NCI-H1694 (cell line): ENCODE measurements at regions not wholly inside any gene's neighbourhood (a gene's known extent, or its start where the extent isn't known, plus 50 kb on each side); places are given as distances from the start of the nearest gene placed in this dataset.

ENCODE experiments used
- DNase-seq: peaks from one replicate; lab custom pipeline; 2025; lab: John Stamatoyannopoulos, UW

- DNase-seq: no peak
Observed at GRCh38 chr1:87720561-87720960, 391.9 kb downstream of the LMO4 start.

- DNase-seq: no peak
Observed at GRCh38 chr1:87723193-87723592, 394.5 kb downstream of the LMO4 start.

GRCh38 chr1:87728169-87728568, 399.5 kb downstream of the LMO4 start:
- DNase-seq: no peak

DNA sequence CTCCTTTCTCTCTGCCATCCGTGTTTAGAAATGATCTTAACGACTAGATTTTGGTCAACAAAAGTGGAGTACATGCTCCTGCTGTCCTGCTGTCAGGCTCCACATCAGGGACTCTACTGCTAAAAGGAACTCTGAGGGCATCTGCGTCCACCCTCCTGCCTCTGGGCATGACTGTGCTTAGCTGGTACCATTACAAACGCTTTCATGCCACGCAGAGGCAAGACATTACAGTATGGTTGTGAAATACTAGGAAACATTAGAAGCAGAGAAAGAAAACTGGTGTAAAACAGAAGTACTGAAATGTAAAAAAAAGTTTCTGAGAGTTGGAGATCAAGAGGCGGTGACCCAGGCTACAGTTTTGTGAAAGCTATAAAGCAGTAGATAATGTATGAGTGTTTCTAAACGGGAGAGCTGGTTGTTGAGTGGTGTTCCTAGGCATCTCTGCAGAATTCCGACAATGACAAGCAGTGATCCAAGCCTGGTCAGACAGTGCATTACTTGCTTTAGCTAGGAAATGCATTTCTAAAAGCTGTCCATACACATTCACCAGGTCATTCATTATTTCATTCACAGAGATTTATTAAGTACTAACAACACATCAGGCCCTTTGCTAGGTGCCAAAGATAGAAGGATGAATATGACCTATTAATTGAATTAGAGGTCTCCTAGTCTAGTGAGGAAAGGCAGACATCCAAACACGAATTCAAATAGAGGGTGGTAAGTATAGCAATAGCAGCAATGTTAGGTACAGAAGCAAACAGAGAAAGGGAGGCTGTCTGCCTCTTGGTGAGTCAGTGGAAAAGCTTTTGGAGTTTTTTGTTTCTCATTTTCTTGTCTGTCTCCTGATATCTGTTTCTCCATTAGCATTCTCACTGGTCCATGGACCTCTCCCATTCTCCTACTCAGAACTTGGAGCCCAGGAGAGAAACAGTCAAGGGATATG, 401.9 kb downstream of the LMO4 start:
- DNase-seq: no peak

DNA sequence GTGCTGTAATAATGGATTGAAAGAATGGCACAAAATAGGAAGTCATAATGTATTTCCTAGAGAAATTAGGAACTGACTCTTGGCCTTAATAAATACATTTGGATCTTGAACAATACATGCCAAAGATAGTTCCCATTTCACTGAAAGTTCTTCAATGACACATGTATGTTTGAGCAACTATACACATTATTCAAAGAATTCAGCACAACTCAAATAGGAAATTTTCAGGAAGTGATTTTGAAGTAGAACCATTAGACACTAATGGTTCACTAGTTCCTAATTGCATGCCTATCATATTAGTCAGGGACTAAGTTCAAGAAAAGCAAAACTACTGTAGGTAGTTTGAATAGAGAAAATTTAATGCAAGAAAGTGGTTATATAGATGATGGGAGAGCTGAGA, 404.7 kb downstream of the LMO4 start:
- DNase-seq: no peak

DNA sequence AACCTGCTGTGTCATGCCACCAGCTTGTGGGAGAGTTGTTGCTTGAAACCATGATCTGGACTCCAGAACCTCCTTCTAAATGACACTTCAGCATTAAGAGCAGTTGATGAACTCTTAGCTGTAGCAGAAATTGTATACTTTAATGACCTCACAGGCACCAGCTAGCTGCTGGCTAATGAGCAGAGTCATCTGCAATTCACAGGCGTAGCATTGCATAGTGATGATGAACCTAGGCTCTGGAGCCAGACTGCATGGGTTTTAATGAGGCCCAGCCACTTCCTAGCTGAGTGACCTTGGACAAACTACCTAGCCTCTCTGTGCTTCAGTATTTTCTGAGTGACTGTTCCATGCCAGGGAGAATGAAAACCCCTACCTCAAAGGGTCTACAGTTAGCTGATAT, 407.1 kb downstream of the LMO4 start:
- no peak for DNase-seq

DNA sequence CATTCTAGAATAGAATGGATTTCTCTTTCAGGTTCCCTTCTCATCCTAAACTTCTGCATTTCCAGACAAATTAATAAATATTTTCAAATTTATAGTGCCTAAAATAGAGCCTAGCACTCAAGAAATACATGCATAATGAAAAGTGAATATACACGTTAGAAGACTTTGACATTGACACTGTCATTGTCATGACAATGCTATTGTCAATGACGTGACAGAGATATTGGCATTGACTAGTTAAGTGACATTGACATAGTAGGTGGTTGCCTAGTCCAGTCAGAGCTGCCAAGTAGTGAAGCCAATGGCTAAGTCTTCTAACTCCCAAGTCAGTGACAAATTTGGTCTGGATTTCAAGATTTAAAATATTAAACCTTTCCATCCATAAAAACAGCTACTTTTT, 410.5 kb downstream of the LMO4 start:
- DNase-seq: no peak

GRCh38 chr1:87739704-87740103, 411.0 kb downstream of the LMO4 start:
- no peak for DNase-seq

- DNase-seq: no peak
Observed at GRCh38 chr1:87743256-87743655, 414.6 kb downstream of the LMO4 start.

- no peak for DNase-seq
Observed at GRCh38 chr1:87744056-87744455, 415.4 kb downstream of the LMO4 start.

GRCh38 chr1:87744763-87745162, 416.1 kb downstream of the LMO4 start:
- no peak for DNase-seq

GRCh38 chr1:87753366-87753765, 424.7 kb downstream of the LMO4 start:
- DNase-seq: no peak

DNA sequence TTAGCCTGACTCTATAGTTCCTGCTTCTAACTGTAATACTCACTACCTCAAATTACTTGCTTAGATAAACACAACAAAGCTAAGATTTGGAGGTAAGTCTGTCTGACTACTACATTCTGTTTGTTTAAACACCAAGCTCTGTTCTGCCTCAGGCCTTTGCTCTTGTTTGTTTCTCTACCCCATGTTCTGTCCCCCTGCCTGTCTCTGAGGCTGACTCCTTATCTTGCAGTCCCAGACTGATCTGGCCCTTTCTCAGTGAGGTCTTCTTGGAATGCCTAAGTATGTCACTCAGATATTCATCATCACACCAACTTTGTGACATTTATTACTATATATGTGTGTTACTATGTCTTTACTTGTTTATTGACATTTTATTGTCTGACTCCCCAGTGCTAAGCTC, 425.5 kb downstream of the LMO4 start:
- no peak for DNase-seq

DNA sequence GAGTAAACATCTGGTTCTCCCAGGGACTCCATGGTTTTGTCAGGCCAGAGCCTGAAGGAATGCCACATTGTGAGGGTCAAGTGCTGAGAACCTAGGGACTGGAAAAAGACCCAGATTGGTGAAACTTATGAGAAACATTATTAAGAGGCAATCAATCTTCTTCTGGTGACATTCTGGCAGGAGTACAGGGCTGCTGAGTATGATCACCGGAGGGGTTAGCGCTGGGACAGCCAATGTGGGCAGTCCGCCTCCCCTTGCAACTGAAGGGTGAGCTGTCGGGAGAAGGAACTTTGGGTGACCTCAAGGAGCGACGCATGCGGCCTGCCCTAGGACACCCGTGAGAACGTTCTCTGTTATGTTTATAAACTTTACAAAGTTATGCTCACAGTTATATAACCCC, 429.0 kb downstream of the LMO4 start:
- no peak for DNase-seq

DNA sequence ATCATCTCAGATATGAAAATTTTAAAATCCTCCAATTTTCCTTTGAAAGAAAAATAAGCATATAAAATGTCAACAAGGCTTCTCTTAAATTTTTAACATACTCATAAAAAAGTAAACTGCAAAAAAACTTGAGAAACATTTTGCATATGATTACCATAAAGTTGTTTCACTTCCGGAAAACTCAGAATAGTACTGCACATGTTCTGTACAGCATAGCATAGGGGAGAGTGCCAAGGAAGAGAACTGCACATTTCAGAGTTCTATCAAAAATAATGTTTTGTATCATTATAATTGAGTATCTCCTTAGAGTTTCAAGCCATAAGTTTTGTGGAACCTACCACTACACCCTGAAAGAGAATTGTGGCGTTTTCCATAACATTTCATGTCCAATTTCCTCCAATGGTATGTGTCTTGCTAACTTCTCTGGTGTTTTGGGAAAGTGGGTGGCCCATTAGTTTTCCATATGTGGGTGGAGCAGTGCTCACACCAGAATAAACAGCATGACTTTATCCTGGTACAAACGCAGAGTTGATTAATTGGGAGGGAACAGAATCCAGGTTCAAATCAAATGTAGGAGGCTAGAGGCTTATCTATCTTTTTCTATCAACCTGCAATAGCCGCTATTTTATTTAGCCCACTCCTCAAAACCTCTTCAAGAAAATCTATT, 430.9 kb downstream of the LMO4 start:
- DNase-seq: no peak

GRCh38 chr1:87760155-87760554, 431.5 kb downstream of the LMO4 start:
- no peak for DNase-seq

DNA sequence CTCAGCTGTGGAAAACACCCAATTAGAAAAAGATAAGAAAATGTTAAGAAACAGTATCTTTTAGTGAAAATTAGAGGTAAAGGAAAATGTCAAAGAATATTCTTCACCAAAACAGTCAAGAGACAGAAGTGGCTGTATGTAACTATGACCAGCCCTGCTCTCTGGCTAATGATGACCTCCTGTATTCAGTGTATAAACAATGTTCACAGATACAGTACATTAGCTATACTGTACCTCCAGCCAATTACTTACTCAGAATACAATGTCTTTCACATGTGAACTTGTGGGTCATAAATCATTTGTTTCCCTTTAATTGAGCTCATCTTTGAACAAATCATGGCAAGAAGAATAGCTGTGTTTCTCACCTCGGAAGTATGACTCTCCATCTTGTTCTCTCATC, 432.0 kb downstream of the LMO4 start:
- no peak for DNase-seq

GRCh38 chr1:87763483-87763882, 434.8 kb downstream of the LMO4 start:
- no peak for DNase-seq

- no peak for DNase-seq
Observed at GRCh38 chr1:87765057-87765680, 436.5 kb downstream of the LMO4 start.

- DNase-seq: no peak
Observed at GRCh38 chr1:87765681-87766070, 437.0 kb downstream of the LMO4 start.

DNA sequence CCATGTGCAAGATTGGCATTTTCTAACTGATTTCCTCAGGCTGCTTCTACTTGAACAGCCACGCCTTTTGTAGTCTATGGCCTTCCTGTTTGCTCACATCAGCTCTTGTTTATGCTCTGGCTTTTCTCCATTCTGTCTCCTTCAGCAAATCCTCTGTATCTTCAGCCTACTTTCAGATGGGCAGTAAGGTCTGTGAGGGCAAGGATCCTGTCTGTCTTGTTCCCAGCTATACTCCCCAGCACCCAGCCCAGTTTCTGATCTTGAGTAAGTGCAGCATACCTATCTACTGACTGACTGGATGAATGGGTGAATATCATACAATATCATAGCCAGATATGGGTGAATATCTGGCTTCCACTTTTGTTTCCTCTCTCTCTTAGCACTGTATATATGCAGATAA, 438.1 kb downstream of the LMO4 start:
- DNase-seq: no peak

DNA sequence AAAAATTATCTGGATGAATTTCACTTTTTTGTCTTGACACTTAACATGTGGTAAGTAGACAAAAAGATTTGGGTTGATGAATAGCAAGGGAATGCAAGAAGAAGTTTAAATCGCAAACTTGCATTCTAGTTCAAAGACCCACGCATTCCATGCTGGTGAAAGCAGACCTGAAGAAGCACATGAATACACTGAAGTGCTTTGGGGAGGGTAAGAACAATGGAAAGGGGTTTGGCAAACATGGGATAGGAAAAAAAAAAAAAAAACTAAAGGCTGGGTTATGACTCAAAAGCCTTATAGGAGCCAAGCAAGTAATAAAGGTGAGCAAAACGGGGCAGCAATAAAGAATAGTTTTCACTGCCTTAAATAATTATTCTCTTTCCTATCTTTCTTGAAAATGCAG, 450.2 kb downstream of the LMO4 start:
- DNase-seq: no peak

GRCh38 chr1:87781554-87781953, 452.9 kb downstream of the LMO4 start:
- DNase-seq: no peak
